ENCODE measurements at regions not wholly inside any gene's neighbourhood (a gene's known extent, or its start where the extent isn't known, plus 50 kb on each side); places are given as distances from the start of the nearest gene placed in this dataset.

DNA sequence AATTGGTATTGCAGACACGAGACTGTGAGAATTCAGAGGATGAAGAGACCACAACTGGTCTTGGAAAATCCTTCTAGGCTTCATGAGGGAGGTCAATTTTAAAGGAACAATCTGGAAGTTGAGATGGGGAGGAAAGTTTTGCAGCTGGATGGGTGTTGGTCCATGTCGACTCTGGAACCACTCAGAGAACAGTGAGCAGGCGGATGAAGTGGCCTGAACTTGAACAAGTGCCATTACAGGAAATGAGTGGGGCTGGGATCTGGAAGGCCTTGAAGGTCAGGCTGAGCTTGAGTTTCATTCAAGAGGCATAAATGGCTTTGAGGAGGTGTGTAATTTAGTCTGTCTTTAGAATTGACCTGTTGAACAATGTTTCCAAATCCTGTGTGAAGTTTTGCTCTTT is 140.9 kb downstream of the GALC start:
- in situ Hi-C loops (cut with HindIII; ENCODE audit: extremely low pct_ligation_motif_present, low pct_unique_long_range_greater_than_20kb): no loop called here
- POLR2A ChIA-PET: no interaction called here
- TF ChIP-seq, protein P1, sequence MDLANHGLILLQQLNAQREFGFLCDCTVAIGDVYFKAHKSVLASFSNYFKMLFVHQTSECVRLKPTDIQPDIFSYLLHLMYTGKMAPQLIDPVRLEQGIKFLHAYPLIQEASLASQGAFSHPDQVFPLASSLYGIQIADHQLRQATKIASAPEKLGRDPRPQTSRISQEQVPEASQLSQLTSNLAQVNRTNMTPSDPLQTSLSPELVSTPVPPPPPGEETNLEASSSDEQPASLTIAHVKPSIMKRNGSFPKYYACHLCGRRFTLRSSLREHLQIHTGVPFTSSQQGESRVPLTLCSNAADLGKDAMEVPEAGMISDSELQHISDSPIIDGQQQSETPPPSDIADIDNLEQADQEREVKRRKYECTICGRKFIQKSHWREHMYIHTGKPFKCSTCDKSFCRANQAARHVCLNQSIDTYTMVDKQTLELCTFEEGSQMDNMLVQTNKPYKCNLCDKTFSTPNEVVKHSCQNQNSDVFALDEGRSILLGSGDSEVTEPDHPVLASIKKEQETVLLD (CRISPR knock-in tag; IDR thresholded peaks at IDR 0.05; ENCODE audit: low read depth): no peak
- TF ChIP-seq ZBTB7B (CRISPR knock-in tag; IDR thresholded peaks at IDR 0.05): no peak
- no peak for TF ChIP-seq SPEN (CRISPR knock-in tag; IDR thresholded peaks at IDR 0.05; ENCODE audit: low read depth)
- TF ChIP-seq STAG1 (CRISPR knock-in tag; IDR thresholded peaks at IDR 0.05): no peak
- TF ChIP-seq FOXA1 (IDR thresholded peaks at IDR 0.05): no peak
- TF ChIP-seq FOXA1 (CRISPR knock-in tag; IDR thresholded peaks at IDR 0.05): no peak
- TF ChIP-seq, protein P2, sequence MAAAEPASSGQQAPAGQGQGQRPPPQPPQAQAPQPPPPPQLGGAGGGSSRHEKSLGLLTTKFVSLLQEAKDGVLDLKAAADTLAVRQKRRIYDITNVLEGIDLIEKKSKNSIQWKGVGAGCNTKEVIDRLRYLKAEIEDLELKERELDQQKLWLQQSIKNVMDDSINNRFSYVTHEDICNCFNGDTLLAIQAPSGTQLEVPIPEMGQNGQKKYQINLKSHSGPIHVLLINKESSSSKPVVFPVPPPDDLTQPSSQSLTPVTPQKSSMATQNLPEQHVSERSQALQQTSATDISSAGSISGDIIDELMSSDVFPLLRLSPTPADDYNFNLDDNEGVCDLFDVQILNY (CRISPR knock-in tag; conservative IDR thresholded peaks at IDR 0.05): no peak
- TF ChIP-seq NR2F1 (CRISPR knock-in tag; IDR thresholded peaks at IDR 0.05): no peak
- no peak for TF ChIP-seq ATRX (CRISPR knock-in tag; IDR thresholded peaks at IDR 0.05; ENCODE audit: borderline replicate concordance)
- no peak for TF ChIP-seq ZNF547 (CRISPR knock-in tag; IDR thresholded peaks at IDR 0.05)
- no peak for TF ChIP-seq ZNF136 (CRISPR knock-in tag; IDR thresholded peaks at IDR 0.05; ENCODE audit: low read depth)
- TF ChIP-seq, protein P3, sequence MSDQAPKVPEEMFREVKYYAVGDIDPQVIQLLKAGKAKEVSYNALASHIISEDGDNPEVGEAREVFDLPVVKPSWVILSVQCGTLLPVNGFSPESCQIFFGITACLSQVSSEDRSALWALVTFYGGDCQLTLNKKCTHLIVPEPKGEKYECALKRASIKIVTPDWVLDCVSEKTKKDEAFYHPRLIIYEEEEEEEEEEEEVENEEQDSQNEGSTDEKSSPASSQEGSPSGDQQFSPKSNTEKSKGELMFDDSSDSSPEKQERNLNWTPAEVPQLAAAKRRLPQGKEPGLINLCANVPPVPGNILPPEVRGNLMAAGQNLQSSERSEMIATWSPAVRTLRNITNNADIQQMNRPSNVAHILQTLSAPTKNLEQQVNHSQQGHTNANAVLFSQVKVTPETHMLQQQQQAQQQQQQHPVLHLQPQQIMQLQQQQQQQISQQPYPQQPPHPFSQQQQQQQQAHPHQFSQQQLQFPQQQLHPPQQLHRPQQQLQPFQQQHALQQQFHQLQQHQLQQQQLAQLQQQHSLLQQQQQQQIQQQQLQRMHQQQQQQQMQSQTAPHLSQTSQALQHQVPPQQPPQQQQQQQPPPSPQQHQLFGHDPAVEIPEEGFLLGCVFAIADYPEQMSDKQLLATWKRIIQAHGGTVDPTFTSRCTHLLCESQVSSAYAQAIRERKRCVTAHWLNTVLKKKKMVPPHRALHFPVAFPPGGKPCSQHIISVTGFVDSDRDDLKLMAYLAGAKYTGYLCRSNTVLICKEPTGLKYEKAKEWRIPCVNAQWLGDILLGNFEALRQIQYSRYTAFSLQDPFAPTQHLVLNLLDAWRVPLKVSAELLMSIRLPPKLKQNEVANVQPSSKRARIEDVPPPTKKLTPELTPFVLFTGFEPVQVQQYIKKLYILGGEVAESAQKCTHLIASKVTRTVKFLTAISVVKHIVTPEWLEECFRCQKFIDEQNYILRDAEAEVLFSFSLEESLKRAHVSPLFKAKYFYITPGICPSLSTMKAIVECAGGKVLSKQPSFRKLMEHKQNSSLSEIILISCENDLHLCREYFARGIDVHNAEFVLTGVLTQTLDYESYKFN (CRISPR knock-in tag; conservative IDR thresholded peaks at IDR 0.05): no peak
- TF ChIP-seq SMARCC2 (IDR thresholded peaks at IDR 0.05): no peak
- TF ChIP-seq PTBP1 (IDR thresholded peaks at IDR 0.05; ENCODE audit: low read depth, low read length, poor library complexity, severe bottlenecking): no peak
- TF ChIP-seq MED8 (CRISPR knock-in tag; IDR thresholded peaks at IDR 0.05; ENCODE audit: insufficient replicate concordance): no peak
- TF ChIP-seq, protein P4, sequence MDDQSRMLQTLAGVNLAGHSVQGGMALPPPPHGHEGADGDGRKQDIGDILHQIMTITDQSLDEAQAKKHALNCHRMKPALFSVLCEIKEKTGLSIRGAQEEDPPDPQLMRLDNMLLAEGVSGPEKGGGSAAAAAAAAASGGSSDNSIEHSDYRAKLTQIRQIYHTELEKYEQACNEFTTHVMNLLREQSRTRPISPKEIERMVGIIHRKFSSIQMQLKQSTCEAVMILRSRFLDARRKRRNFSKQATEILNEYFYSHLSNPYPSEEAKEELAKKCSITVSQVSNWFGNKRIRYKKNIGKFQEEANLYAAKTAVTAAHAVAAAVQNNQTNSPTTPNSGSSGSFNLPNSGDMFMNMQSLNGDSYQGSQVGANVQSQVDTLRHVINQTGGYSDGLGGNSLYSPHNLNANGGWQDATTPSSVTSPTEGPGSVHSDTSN (CRISPR knock-in tag; IDR thresholded peaks at IDR 0.05; ENCODE audit: borderline replicate concordance): no peak
- no peak for TF ChIP-seq MAZ (IDR thresholded peaks at IDR 0.05; ENCODE audit: borderline replicate concordance, low read depth, low read length)
- TF ChIP-seq MAZ (CRISPR knock-in tag; IDR thresholded peaks at IDR 0.05; ENCODE audit: low read depth): no peak
- TF ChIP-seq ZNF260 (CRISPR knock-in tag; IDR thresholded peaks at IDR 0.05; ENCODE audit: borderline replicate concordance, low read depth): no peak
- TF ChIP-seq HNRNPLL (IDR thresholded peaks at IDR 0.05; ENCODE audit: low read depth, low read length, poor library complexity, severe bottlenecking): no peak

More for the DNA sequence above, 140.9 kb downstream of the GALC start:
- CTCF ChIA-PET (ENCODE audit: low intra/inter-chr PET ratio, low total read pairs): no interaction called here
- Histone ChIP-seq H3K4me1 (ENCODE audit: insufficient read depth, low read length) (no peaks in the 10 kb centered on the region), H3K9me3 (ENCODE audit: low read length) (no peaks in the 10 kb centered on the region), H3K27me3 (ENCODE audit: control insufficient read depth in 1 of 2, insufficient read depth in 2 of 2, low read length in 2 of 2) (no peaks in the 10 kb centered on the region), H3K79me2 (ENCODE audit: insufficient read depth, low read length) (no peaks in the 10 kb centered on the region), H3K27ac (ENCODE audit: extremely low read length, insufficient read depth, low read length) (no peak overlapping the region), H4K20me1 (ENCODE audit: insufficient read depth, low read length) (no peaks in the 10 kb centered on the region), H3K36me3 (replicated peaks in 1 of 2; ENCODE audit: control insufficient read depth in 1 of 2, insufficient read depth in 2 of 2, low read length in 2 of 2) (no peaks in the 10 kb centered on the region), H3K4me2 (ENCODE audit: low read depth, low read length) (no peak overlapping the region), H2AFZ (ENCODE audit: low read length) (no peak overlapping the region), H3K4me3 (replicated peaks in 1 of 3; ENCODE audit: insufficient read depth in 1 of 3, low read depth in 2 of 3, low read length in 3 of 3) (no peak overlapping the region), H3K9ac (ENCODE audit: insufficient read depth, low read depth, low read length) (no peak overlapping the region)
- FAIRE-seq: no peak
- no TSS peak for BruUV-seq (replicated peaks)
- intact Hi-C loops (cut with micrococcal nuclease; ENCODE audit: unreplicated experiment): no loop called here
- no peak for DNase-seq (ENCODE audit: low spot score)
- 4% methylated on average over 3 of the region's 3 CpGs for WGBS (ENCODE audit: low lambda C conversion rate)
- ATAC-seq: no peak
